Ishikawa (cell line): ENCODE measurements at regions not wholly inside any gene's neighbourhood (a gene's known extent, or its start where the extent isn't known, plus 50 kb on each side); places are given as distances from the start of the nearest gene placed in this dataset.

Experiments used
- CEBPB ChIP-seq: IDR thresholded peaks from 2 replicates; pipeline ENCODE4 v1.6.1; 2012
- CREB1 ChIP-seq: IDR thresholded peaks from 2 replicates; pipeline ENCODE4 v1.6.1; 2012; ENCODE audit warnings: low read depth
- FOXM1 ChIP-seq: IDR thresholded peaks from 2 replicates; pipeline ENCODE4 v1.6.1; 2012; ENCODE audit warnings: low read depth, borderline replicate concordance
- RAD21 ChIP-seq: IDR thresholded peaks from 2 replicates; pipeline ENCODE4 v1.6.1; 2012; ENCODE audit warnings: low read depth
- REST ChIP-seq: IDR thresholded peaks from 2 replicates; pipeline ENCODE4 v1.6.1; 2012; ENCODE audit warnings: low read depth, mild to moderate bottlenecking
- TAF1 ChIP-seq: IDR thresholded peaks from 2 replicates; pipeline ENCODE4 v1.6.1; 2012; ENCODE audit warnings: low read depth, mild to moderate bottlenecking
- TCF12 ChIP-seq: IDR thresholded peaks from 2 replicates; pipeline ENCODE4 v1.6.1; 2012; ENCODE audit warnings: low read depth
- USF1 ChIP-seq: IDR thresholded peaks from 2 replicates; pipeline ENCODE4 v1.6.1; 2012
- ZBTB7A ChIP-seq: IDR thresholded peaks from 2 replicates; pipeline ENCODE4 v1.6.1; 2012; ENCODE audit warnings: low read depth
- TF ChIP-seq, protein P1 (sequence below): IDR thresholded peaks from 2 replicates; pipeline ENCODE4 v1.6.1; 2012

DNA sequence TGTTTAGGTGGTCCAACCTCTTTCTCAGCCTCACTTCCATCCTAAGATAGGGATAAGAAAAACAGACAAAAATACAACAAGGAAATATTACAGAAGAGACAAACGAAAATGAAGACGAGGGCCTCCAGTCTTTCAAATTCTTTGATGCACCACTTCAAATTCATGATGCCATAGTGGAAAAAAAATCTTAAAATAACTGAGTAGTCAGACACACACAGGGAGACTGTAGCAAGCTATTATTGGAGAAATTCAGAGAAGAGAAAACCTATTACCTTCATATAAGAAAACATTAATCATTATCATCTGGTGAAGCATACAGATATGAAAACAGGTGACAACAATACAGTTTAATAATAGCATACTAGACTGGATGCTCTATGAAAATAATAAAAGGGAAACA is 548.2 kb downstream of the KCTD12 start:
- TF ChIP-seq, protein P1, sequence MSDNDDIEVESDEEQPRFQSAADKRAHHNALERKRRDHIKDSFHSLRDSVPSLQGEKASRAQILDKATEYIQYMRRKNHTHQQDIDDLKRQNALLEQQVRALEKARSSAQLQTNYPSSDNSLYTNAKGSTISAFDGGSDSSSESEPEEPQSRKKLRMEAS, result no peak
- TF ChIP-seq CEBPB (no peak), CREB1 (no peak), ZBTB7A (no peak), TCF12 (no peak), USF1 (no peak), RAD21 (no peak), FOXM1 (no peak), TAF1 (no peak), REST (no peak)
